Stomach smooth muscle (tissue), 2 donors: ENCODE measurements at regions not wholly inside any gene's neighbourhood (a gene's known extent, or its start where the extent isn't known, plus 50 kb on each side); places are given as distances from the start of the nearest gene placed in this dataset.

Source experiments
- H3K27ac ChIP-seq: one replicate; pipeline ENCODE4 v1.7.0; 2013; ENCODE audit warnings: mild to moderate bottlenecking, low read length, inconsistent platforms
- H3K27me3 ChIP-seq, 2 donors: one replicate each; pipeline ENCODE4 v1.7.0; 2013; ENCODE audit warnings: low read length in 2 of 2; ENCODE audit not compliant: insufficient read depth in 2 of 2, control insufficient read depth in 1 of 2
- H3K36me3 ChIP-seq, 2 donors: one replicate each; pipeline ENCODE4 v1.7.0; 2013; ENCODE audit warnings: low read length in 2 of 2; ENCODE audit not compliant: control insufficient read depth in 2 of 2, insufficient read depth in 2 of 2
- H3K4me1 ChIP-seq: one replicate; pipeline ENCODE4 v1.7.0; 2013; ENCODE audit warnings: low read length; ENCODE audit not compliant: control insufficient read depth, insufficient read depth
- H3K4me3 ChIP-seq, 2 donors: one replicate each; pipeline ENCODE4 v1.7.0; 2013; ENCODE audit warnings: low read length in 2 of 2
- H3K9ac ChIP-seq, 2 donors: one replicate each; pipeline ENCODE4 v1.7.0; 2013; ENCODE audit warnings: low read length in 2 of 2, mild to moderate bottlenecking in 1 of 2
- H3K9me3 ChIP-seq, 2 donors: one replicate each; pipeline ENCODE4 v1.7.0; 2013; ENCODE audit warnings: low read length in 2 of 2; ENCODE audit not compliant: control insufficient read depth in 2 of 2
- donor health status: healthy.
- donor health status: Pancreatic carcinoma.

GRCh38 chr3:13159890-13160289 lies 86.7 kb upstream of the IQSEC1 start:
- Histone ChIP-seq H3K36me3 (no peaks in the 10 kb centered on the region), H3K9ac (no peak overlapping the region), H3K9me3 (peaks cover 2 to 9% of the 10 kb centered on the region in 2 donors), H3K27ac (no peak overlapping the region), H3K27me3 (no peaks in the 10 kb centered on the region), H3K4me1 (no peaks in the 10 kb centered on the region), H3K4me3 (no peak overlapping the region)

GRCh38 chr3:13158871-13159270 lies 85.6 kb upstream of the IQSEC1 start:
- Histone ChIP-seq H3K9me3 (peaks cover 2 to 9% of the 10 kb centered on the region in 2 donors), H3K36me3 (no peaks in the 10 kb centered on the region), H3K4me1 (no peaks in the 10 kb centered on the region), H3K4me3 (no peak overlapping the region), H3K9ac (no peak overlapping the region), H3K27me3 (no peaks in the 10 kb centered on the region), H3K27ac (no peak overlapping the region)

- no peak overlapping the region for H3K9ac ChIP-seq
- H3K4me3 ChIP-seq = no peak overlapping the region
These were observed 85.2 kb upstream of the IQSEC1 start for GRCh38 chr3:13158408-13158807.

GRCh38 chr3:13157986-13158385 lies 84.8 kb upstream of the IQSEC1 start:
- Histone ChIP-seq H3K9ac (no peak overlapping the region), H3K27me3 (peaks cover 0 to 2% of the 10 kb centered on the region in 2 donors), H3K27ac (no peak overlapping the region), H3K4me3 (no peak overlapping the region), H3K4me1 (no peaks in the 10 kb centered on the region), H3K36me3 (no peaks in the 10 kb centered on the region), H3K9me3 (peaks cover 2 to 9% of the 10 kb centered on the region in 2 donors)

More at GRCh38 chr3:13158408-13158807, 85.2 kb upstream of the IQSEC1 start:
- Histone ChIP-seq H3K36me3 (no peaks in the 10 kb centered on the region), H3K27ac (no peak overlapping the region), H3K27me3 (peaks cover 0 to 2% of the 10 kb centered on the region in 2 donors), H3K9me3 (peaks cover 2 to 9% of the 10 kb centered on the region in 2 donors), H3K4me1 (no peaks in the 10 kb centered on the region)

GRCh38 chr3:13152826-13153710 lies 79.8 kb upstream of the IQSEC1 start:
- Histone ChIP-seq H3K27ac (no peak overlapping the region), H3K9ac (no peak overlapping the region)

GRCh38 chr3:13150624-13151023 lies 77.4 kb upstream of the IQSEC1 start:
- Histone ChIP-seq H3K27me3 (peaks cover 0 to 6% of the 10 kb centered on the region in 2 donors), H3K9ac (no peak overlapping the region), H3K36me3 (no peaks in the 10 kb centered on the region), H3K9me3 (peaks cover 0 to 5% of the 10 kb centered on the region in 2 donors), H3K27ac (no peak overlapping the region), H3K4me3 (no peak overlapping the region), H3K4me1 (no peaks in the 10 kb centered on the region)

More at GRCh38 chr3:13152826-13153710, 79.8 kb upstream of the IQSEC1 start:
- Histone ChIP-seq H3K36me3 (no peaks in the 10 kb centered on the region), H3K4me3 (no peak overlapping the region), H3K9me3 (peaks cover 2 to 14% of the 10 kb centered on the region in 2 donors), H3K27me3 (peaks cover 0 to 6% of the 10 kb centered on the region in 2 donors), H3K4me1 (no peaks in the 10 kb centered on the region)

GRCh38 chr3:13149330-13150108 lies 76.3 kb upstream of the IQSEC1 start:
- H3K9ac ChIP-seq = no peak overlapping the region
- H3K27ac ChIP-seq = no peak overlapping the region
- H3K27me3 ChIP-seq = peaks cover 0 to 6% of the 10 kb centered on the region in 2 donors
- no peaks in the 10 kb centered on the region for H3K36me3 ChIP-seq
- H3K9me3 ChIP-seq = peaks cover 0 to 12% of the 10 kb centered on the region in 2 donors
- H3K4me3 ChIP-seq = no peak overlapping the region
- H3K4me1 ChIP-seq = no peaks in the 10 kb centered on the region

- Histone ChIP-seq H3K4me3 (no peak overlapping the region), H3K36me3 (no peaks in the 10 kb centered on the region), H3K9ac (no peak overlapping the region), H3K4me1 (no peaks in the 10 kb centered on the region), H3K27me3 (peaks cover 0 to 6% of the 10 kb centered on the region in 2 donors), H3K9me3 (peaks cover 0 to 12% of the 10 kb centered on the region in 2 donors), H3K27ac (no peak overlapping the region)
These were observed 75.5 kb upstream of the IQSEC1 start for GRCh38 chr3:13148561-13149329.

GRCh38 chr3:13148126-13148525 lies 74.9 kb upstream of the IQSEC1 start:
- H3K27ac ChIP-seq = no peak overlapping the region
- H3K36me3 ChIP-seq = no peaks in the 10 kb centered on the region
- H3K27me3 ChIP-seq = peaks cover 0 to 4% of the 10 kb centered on the region in 2 donors
- H3K9me3 ChIP-seq = peaks cover 0 to 12% of the 10 kb centered on the region in 2 donors
- no peak overlapping the region for H3K4me3 ChIP-seq
- no peak overlapping the region for H3K9ac ChIP-seq
- no peaks in the 10 kb centered on the region for H3K4me1 ChIP-seq

GRCh38 chr3:13147344-13147743 lies 74.1 kb upstream of the IQSEC1 start:
- peaks cover 0 to 6% of the 10 kb centered on the region in 2 donors for H3K27me3 ChIP-seq
- peaks cover 0 to 12% of the 10 kb centered on the region in 2 donors for H3K9me3 ChIP-seq
- no peak overlapping the region for H3K27ac ChIP-seq
- no peak overlapping the region for H3K4me3 ChIP-seq
- H3K4me1 ChIP-seq = no peaks in the 10 kb centered on the region
- H3K9ac ChIP-seq = no peak overlapping the region
- H3K36me3 ChIP-seq = no peaks in the 10 kb centered on the region
